NT2/D1 (cell line): ENCODE measurements at regions not wholly inside any gene's neighbourhood (a gene's known extent, or its start where the extent isn't known, plus 50 kb on each side); places are given as distances from the start of the nearest gene placed in this dataset.
"Not testable (repeated sequence)": the region's sequence is repeated elsewhere in the genome, so short reads cannot be mapped to it uniquely, and the experiment has no call there.

Source experiments
- DNase-seq: peaks from one replicate; pipeline ENCODE4 v3.0.0-alpha.2; 2011; ENCODE audit warnings: low read depth, low spot score
- H3K27me3 ChIP-seq: 2 replicates; pipeline ENCODE4 v1.6.0; 2011; ENCODE audit warnings: mild to moderate bottlenecking; ENCODE audit not compliant: insufficient read length, insufficient read depth
- H3K36me3 ChIP-seq: 2 replicates; pipeline ENCODE4 v1.6.1; 2011; ENCODE audit warnings: mild to moderate bottlenecking, low read length, mixed read lengths; ENCODE audit not compliant: insufficient read depth, insufficient read length
- H3K4me1 ChIP-seq: 2 replicates; pipeline ENCODE4 v1.5.1; 2011; ENCODE audit not compliant: insufficient read depth, insufficient read length
- H3K4me3 ChIP-seq: 2 replicates; pipeline ENCODE4 v1.5.1; 2011; ENCODE audit warnings: low read depth; ENCODE audit not compliant: insufficient read length
- H3K9ac ChIP-seq: 2 replicates; pipeline ENCODE4 v1.6.0; 2011; ENCODE audit warnings: low read depth; ENCODE audit not compliant: insufficient read length
- H3K9me3 ChIP-seq: 2 replicates; pipeline ENCODE4 v1.5.1; 2011; ENCODE audit warnings: mild to moderate bottlenecking, low read length; ENCODE audit not compliant: insufficient read depth
- SUZ12 ChIP-seq: IDR thresholded peaks from 2 replicates; pipeline ENCODE4 v1.6.1; 2011; ENCODE audit not compliant: insufficient read length, insufficient read depth; ENCODE audit errors: extremely low read depth
- YY1 ChIP-seq: IDR thresholded peaks from 2 replicates; pipeline ENCODE4 v1.6.1; 2011; ENCODE audit not compliant: insufficient read length, insufficient read depth
- ZNF274 ChIP-seq: IDR thresholded peaks from 2 replicates; pipeline ENCODE4 v1.6.1; 2011; ENCODE audit warnings: mild to moderate bottlenecking, low read depth, low read length

DNA sequence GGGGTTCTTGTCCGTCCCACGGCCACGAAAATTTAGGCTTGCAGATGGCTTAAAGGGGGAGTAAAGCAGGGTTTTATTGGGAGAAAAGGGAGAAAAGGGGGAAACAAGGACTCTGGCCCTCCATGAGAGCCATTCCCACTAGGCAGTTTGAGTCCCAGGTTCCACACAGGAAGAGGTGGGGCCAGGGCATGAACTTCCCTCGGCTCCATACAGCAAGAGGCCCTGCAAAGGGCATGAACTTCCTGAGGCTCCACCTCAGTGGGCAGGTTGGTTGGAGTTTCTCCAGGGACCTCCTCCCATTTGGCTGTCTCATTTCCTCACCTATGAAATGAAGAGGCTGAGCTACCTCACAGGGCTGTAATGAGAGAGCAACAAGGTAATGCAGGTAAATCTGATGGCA is 229.7 kb downstream of the MAT2B start:
- Histone ChIP-seq H3K4me3 (no peak overlapping the region), H3K27me3 (no peaks in the 10 kb centered on the region), H3K9me3 (no peaks in the 10 kb centered on the region), H3K9ac (no peak overlapping the region), H3K36me3 (no peaks in the 10 kb centered on the region), H3K4me1 (no peaks in the 10 kb centered on the region)
- no peak for DNase-seq
- TF ChIP-seq ZNF274 (no peak), YY1 (no peak), SUZ12 (no peak)

- Histone ChIP-seq H3K9ac (no peak overlapping the region), H3K36me3 (no peaks in the 10 kb centered on the region), H3K9me3 (no peaks in the 10 kb centered on the region), H3K4me1 (no peaks in the 10 kb centered on the region), H3K4me3 (no peak overlapping the region), H3K27me3 (no peaks in the 10 kb centered on the region)
- DNase-seq: no peak
- TF ChIP-seq SUZ12 (no peak), ZNF274 (no peak), YY1 (no peak)
These were observed 242.2 kb downstream of the MAT2B start for GRCh38 chr5:163747586-163747985.

DNA sequence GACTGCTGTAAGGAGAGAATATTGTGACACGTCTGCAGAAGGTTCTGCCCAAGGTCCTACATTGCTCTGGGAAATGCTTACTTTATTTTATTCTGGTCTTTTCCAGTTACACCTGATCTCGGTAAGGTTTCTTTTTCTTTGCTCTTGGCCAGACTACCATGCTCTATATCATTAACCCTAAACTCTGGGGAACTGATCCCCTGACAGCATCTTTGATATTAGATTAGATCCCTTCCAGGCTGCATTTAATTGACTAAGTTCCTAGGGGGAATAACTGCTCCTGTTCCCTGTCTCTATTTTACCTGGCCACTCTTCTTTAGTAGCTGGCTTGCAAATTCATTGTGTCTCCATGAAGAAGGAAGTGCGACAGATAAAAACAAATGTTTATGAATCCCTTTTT is 243.5 kb downstream of the MAT2B start:
- no peak for TF ChIP-seq SUZ12
- no peak for TF ChIP-seq ZNF274
- no peak for TF ChIP-seq YY1
- Histone ChIP-seq H3K27me3 (no peaks in the 10 kb centered on the region), H3K4me3 (no peak overlapping the region), H3K36me3 (no peaks in the 10 kb centered on the region), H3K4me1 (no peaks in the 10 kb centered on the region), H3K9me3 (no peaks in the 10 kb centered on the region), H3K9ac (no peak overlapping the region)
- DNase-seq: no peak

- not testable (repeated sequence) for DNase-seq, H3K4me1 ChIP-seq, H3K27me3 ChIP-seq, H3K9me3 ChIP-seq, H3K36me3 ChIP-seq, H3K4me3 ChIP-seq, H3K9ac ChIP-seq
These were observed 245.0 kb downstream of the MAT2B start for GRCh38 chr5:163750415-163750814.

DNA sequence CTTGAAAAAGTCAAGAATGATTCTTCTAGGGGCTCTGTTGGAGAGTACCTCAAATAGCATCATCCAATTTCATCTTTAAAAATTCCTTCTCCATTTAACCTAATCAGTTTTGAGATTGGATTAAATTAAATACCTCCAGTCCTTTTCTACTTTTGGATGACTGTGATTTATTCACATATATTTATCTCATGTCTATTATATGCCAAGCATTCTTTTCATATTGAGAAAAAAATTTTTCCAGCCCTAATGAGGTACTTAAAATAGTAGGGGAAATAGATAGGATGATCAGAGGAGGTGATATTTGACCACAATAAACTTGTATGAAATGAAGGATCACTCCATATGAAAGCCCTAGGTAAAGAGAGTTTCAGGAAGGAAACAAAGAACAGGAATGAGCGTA is 250.1 kb downstream of the MAT2B start:
- Histone ChIP-seq H3K36me3 (no peaks in the 10 kb centered on the region), H3K9me3 (no peaks in the 10 kb centered on the region), H3K9ac (no peak overlapping the region), H3K4me1 (no peaks in the 10 kb centered on the region), H3K4me3 (no peak overlapping the region), H3K27me3 (no peaks in the 10 kb centered on the region)
- no peak for TF ChIP-seq SUZ12
- no peak for TF ChIP-seq YY1
- DNase-seq: no peak

GRCh38 chr5:163756170-163756569 is 250.8 kb downstream of the MAT2B start:
- DNase-seq: no peak
- TF ChIP-seq ZNF274 (no peak), SUZ12 (no peak), YY1 (no peak)
- no peaks in the 10 kb centered on the region for H3K9me3 ChIP-seq
- no peak overlapping the region for H3K9ac ChIP-seq
- no peaks in the 10 kb centered on the region for H3K4me1 ChIP-seq
- H3K27me3 ChIP-seq: no peaks in the 10 kb centered on the region
- no peaks in the 10 kb centered on the region for H3K36me3 ChIP-seq
- no peak overlapping the region for H3K4me3 ChIP-seq

DNA sequence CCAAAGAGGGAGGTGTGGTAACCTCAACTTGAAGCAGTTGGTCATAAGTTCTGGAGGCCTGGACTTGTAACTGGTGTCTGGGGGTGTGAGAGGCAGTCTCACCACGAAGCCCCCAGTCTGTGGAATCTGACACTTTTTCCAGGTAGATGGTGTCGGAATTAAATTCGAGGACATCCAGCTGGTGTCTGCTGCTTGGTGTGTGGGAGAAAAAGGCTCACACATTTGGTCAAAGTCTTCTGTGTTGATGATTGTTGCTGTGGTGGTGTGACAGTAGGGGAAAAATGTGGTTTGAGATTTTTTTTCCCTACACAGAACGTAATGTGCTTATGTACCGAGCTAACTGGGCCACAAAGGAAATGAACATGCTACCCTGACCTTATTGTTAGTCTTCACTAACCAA is 251.9 kb downstream of the MAT2B start:
- Histone ChIP-seq H3K36me3 (no peaks in the 10 kb centered on the region), H3K27me3 (no peaks in the 10 kb centered on the region), H3K9me3 (no peaks in the 10 kb centered on the region), H3K4me3 (no peak overlapping the region), H3K4me1 (no peaks in the 10 kb centered on the region), H3K9ac (no peak overlapping the region)
- TF ChIP-seq ZNF274: no peak
- no peak for TF ChIP-seq YY1
- TF ChIP-seq SUZ12: no peak
- no peak for DNase-seq

GRCh38 chr5:163758283-163758711 is 252.9 kb downstream of the MAT2B start:
- H3K9ac ChIP-seq: no peak overlapping the region
- TF ChIP-seq ZNF274 (no peak), SUZ12 (no peak), YY1 (no peak)
- no peak overlapping the region for H3K4me3 ChIP-seq
- H3K9me3 ChIP-seq: no peaks in the 10 kb centered on the region
- no peaks in the 10 kb centered on the region for H3K36me3 ChIP-seq
- H3K27me3 ChIP-seq: no peaks in the 10 kb centered on the region
- no peak for DNase-seq
- H3K4me1 ChIP-seq: no peaks in the 10 kb centered on the region
